LNCaP clone FGC (cell line): ENCODE measurements at regions not wholly inside any gene's neighbourhood (a gene's known extent, or its start where the extent isn't known, plus 50 kb on each side); places are given as distances from the start of the nearest gene placed in this dataset.

Experiments
- DNase-seq: peaks from one replicate; pipeline ENCODE4 v3.0.0-alpha.2; 2011; ENCODE audit warnings: low read depth
- H3K4me3 ChIP-seq: 2 replicates; pipeline ENCODE4 v1.5.1; 2011; ENCODE audit warnings: mild to moderate bottlenecking, low read depth, low read length, control low read depth
- TF ChIP-seq, protein P1 (sequence below): IDR thresholded peaks from 2 replicates; pipeline ENCODE4 v1.5.1; 2012; ENCODE audit warnings: mild to moderate bottlenecking; ENCODE audit not compliant: control insufficient read depth, insufficient read depth; ENCODE audit errors: extremely low read depth

DNA sequence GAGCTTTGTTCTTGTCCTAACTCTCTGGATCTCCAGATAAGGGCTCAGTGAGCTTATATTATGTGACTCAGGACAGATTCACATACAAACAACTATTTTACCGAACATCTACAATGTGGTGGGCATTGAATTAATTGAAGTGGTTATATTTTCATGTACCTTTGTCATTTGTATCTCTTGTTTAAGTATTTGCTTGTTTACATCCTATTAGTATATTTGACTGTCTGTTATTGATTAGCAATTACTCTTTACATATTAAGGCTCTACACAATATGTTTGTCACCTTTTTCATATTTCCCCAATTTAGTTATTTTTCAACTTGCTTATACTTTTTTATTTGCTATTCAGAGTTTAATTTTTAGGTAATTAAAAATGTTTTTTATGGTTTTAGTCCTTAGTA lies 222.4 kb downstream of the TFAP2C start:
- no peak overlapping the region for H3K4me3 ChIP-seq
- DNase-seq = no peak
- TF ChIP-seq, protein P1, sequence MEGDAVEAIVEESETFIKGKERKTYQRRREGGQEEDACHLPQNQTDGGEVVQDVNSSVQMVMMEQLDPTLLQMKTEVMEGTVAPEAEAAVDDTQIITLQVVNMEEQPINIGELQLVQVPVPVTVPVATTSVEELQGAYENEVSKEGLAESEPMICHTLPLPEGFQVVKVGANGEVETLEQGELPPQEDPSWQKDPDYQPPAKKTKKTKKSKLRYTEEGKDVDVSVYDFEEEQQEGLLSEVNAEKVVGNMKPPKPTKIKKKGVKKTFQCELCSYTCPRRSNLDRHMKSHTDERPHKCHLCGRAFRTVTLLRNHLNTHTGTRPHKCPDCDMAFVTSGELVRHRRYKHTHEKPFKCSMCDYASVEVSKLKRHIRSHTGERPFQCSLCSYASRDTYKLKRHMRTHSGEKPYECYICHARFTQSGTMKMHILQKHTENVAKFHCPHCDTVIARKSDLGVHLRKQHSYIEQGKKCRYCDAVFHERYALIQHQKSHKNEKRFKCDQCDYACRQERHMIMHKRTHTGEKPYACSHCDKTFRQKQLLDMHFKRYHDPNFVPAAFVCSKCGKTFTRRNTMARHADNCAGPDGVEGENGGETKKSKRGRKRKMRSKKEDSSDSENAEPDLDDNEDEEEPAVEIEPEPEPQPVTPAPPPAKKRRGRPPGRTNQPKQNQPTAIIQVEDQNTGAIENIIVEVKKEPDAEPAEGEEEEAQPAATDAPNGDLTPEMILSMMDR = no peak

- TF ChIP-seq, protein P1 = no peak
- DNase-seq = no peak
- no peak overlapping the region for H3K4me3 ChIP-seq
Measured at GRCh38 chr20:56855708-56856107, 226.6 kb downstream of the TFAP2C start.

DNA sequence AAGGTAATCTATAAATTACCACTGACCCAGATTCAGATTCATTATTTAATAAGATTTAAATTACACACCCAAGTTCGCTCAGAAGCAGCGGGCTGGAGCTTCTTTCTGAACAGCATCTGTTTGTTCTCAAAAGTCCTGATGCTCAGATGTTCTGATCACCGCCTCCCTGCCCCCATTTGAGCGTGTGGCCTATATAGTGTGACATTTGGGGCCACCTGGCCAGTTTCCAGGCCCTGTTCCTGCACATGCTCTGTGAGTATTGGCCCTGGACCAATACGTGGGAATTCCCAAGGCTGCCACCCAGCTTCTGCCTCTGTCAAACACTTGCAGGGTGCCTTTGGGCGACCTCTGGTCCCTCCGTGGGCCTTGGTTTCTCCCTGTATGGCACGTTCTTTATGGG lies 228.8 kb downstream of the TFAP2C start:
- no peak overlapping the region for H3K4me3 ChIP-seq
- TF ChIP-seq, protein P1 = no peak
- DNase-seq = no peak

DNA sequence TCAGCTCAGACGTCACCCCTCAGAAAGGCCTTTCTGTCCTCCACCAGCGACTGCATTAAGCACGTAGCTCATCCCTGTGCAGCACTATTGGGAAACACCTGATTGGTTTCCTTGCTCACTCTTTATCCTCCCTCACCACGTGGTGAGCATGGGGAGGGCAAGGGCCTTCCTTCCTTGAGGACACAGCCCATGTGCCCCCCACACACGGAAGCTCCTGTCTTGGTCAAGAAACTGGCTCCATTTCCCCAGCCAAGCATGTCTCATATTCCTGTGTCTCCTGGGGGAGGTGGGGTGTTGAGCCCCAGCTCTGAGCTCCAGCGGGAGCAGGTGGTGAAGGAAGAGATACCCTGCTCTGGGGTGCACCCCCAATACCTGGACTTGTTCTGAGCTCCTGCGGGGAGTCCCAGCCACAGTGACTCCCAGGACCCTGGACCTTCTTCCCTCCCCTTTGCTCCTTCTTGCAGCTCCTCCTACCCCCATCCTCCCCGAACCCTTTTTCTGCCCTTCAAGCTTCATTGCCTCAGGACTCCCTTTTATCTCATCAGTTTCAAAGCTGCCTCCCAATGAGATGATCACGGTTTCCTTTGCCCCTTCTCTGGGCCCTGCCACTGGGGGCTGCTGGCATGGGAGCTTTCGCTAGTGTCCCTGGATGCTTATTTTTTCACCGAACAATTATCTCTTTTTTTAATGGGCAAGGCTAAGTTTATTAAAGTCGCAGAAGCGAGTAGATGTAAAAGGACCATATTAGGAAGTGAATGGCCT lies 230.1 kb downstream of the TFAP2C start:
- no peak for DNase-seq
- TF ChIP-seq, protein P1 = no peak
- H3K4me3 ChIP-seq = no peak overlapping the region

- TF ChIP-seq, protein P1 = no peak
- no peak for DNase-seq
- no peak overlapping the region for H3K4me3 ChIP-seq
Measured at GRCh38 chr20:56859801-56860261, 230.7 kb downstream of the TFAP2C start.

- no peak for DNase-seq
- no peak overlapping the region for H3K4me3 ChIP-seq
- TF ChIP-seq, protein P1 = no peak
Measured at GRCh38 chr20:56860413-56860812, 231.3 kb downstream of the TFAP2C start.

DNA sequence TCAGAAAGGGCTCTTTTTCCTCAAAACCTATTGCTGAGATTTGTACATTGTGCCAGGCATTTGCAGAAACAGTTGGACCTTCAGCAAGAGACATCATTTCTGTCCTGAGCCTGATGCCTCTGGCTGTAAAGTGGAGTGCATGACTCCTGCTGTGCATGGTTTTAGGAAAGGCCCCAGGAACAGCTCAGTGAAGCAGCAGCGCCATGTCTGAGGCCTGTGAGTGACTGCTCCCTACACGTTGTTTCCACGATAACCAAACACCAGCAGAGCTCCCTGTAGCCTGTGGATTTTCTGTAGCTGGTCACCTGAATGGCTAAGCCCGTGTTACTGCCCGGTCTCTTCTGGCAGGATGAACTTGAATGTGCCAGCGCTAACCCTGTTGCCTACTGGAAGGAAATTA lies 232.5 kb downstream of the TFAP2C start:
- TF ChIP-seq, protein P1 = no peak
- H3K4me3 ChIP-seq = no peak overlapping the region
- no peak for DNase-seq
